Osteoblast (primary cell): ENCODE measurements at regions not wholly inside any gene's neighbourhood (a gene's known extent, or its start where the extent isn't known, plus 50 kb on each side); places are given as distances from the start of the nearest gene placed in this dataset.

Source experiments
- DNase-seq: peaks from one replicate; pipeline ENCODE4 v3.0.0; 2011; ENCODE audit warnings: low spot score, mixed read lengths; ENCODE audit not compliant: insufficient read length; ENCODE audit errors: missing footprints
- H2AFZ ChIP-seq: 2 replicates; pipeline ENCODE4 v1.6.0; 2011; ENCODE audit warnings: mild to moderate bottlenecking, low read length
- H3K27ac ChIP-seq: 2 replicates; pipeline ENCODE4 v1.5.1; 2011; ENCODE audit warnings: mild to moderate bottlenecking, low read depth, low read length, moderate library complexity
- H3K27me3 ChIP-seq: 2 replicates; pipeline ENCODE4 v1.6.0; 2012; ENCODE audit warnings: mild to moderate bottlenecking, control low read depth, inconsistent platforms, low read length, moderate library complexity; ENCODE audit not compliant: insufficient read depth
- H3K36me3 ChIP-seq: 2 replicates; pipeline ENCODE4 v1.5.1; 2011; ENCODE audit warnings: mild to moderate bottlenecking, low read length, control low read depth, moderate library complexity; ENCODE audit not compliant: insufficient read depth
- H3K4me1 ChIP-seq: 2 replicates; pipeline ENCODE4 v1.5.1; 2011; ENCODE audit warnings: mild to moderate bottlenecking, low read length, control low read depth, moderate library complexity; ENCODE audit not compliant: insufficient read depth
- H3K4me2 ChIP-seq: 2 replicates; pipeline ENCODE4 v1.6.0; 2011; ENCODE audit warnings: mild to moderate bottlenecking, low read length; ENCODE audit not compliant: insufficient read depth
- H3K4me3 ChIP-seq: fragments of 200-600 bp; sonication (generic); 3 replicates; pipeline ENCODE4 v1.5.1; 2012; ENCODE audit warnings: mild to moderate bottlenecking, low read length, inconsistent platforms; ENCODE audit not compliant: insufficient read depth
- H3K79me2 ChIP-seq: 2 replicates; pipeline ENCODE4 v1.6.0; 2012; ENCODE audit warnings: mild to moderate bottlenecking, low read length, control low read depth, inconsistent platforms; ENCODE audit not compliant: insufficient read depth
- H3K9me3 ChIP-seq: 2 replicates; pipeline ENCODE4 v1.5.1; 2011; ENCODE audit warnings: low read depth, low read length, control low read depth
- H4K20me1 ChIP-seq: 2 replicates; pipeline ENCODE4 v1.6.0; 2012; ENCODE audit warnings: mild to moderate bottlenecking, low read length, control low read depth; ENCODE audit not compliant: insufficient read depth
- CTCF ChIP-seq: IDR thresholded peaks from 2 replicates; pipeline ENCODE4 v1.5.1; 2011; ENCODE audit warnings: mild to moderate bottlenecking, low read depth, low read length, moderate library complexity; ENCODE audit errors: extremely low read depth

- H2AFZ ChIP-seq, result no peak overlapping the region
- H3K36me3 ChIP-seq, result no peaks in the 10 kb centered on the region
- H3K9me3 ChIP-seq, result no peaks in the 10 kb centered on the region
- H3K79me2 ChIP-seq, result peaks cover 23% of the 10 kb centered on the region
- H4K20me1 ChIP-seq, result peaks cover 40% of the 10 kb centered on the region
- peak; percentile 89 for DNase-seq
- no peak overlapping the region for H3K27ac ChIP-seq
- peak overlapping the region; percentile 55 for H3K4me2 ChIP-seq
- TF ChIP-seq CTCF, result peak; percentile 90
- no peak overlapping the region for H3K4me3 ChIP-seq
- no peaks in the 10 kb centered on the region for H3K27me3 ChIP-seq
- peaks cover 7% of the 10 kb centered on the region for H3K4me1 ChIP-seq
These were observed 439.8 kb downstream of the SOX9 start for GRCh38 chr17:72560303-72561247.

DNA sequence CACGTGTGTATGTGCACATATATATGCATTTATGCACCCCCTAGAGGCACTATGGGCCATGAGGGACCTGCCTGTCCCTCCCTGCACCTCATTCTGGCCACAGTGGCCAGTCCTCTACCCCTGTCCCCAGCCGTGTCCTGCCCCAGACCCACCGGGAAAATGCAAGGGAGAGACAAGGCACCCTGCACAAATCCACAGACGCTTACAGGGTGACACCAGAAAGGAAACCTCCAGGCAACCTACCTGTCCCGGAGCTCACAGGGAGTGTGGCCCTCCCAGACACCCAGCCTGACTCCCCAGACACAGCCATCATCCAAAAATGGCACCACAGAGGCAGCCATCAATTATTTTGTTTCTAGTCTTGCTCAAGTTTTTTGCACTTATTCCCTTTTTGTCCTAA, 440.4 kb downstream of the SOX9 start:
- H3K9me3 ChIP-seq, result no peaks in the 10 kb centered on the region
- no peak for DNase-seq
- H2AFZ ChIP-seq, result no peak overlapping the region
- H4K20me1 ChIP-seq, result peaks cover 39% of the 10 kb centered on the region
- no peak overlapping the region for H3K4me2 ChIP-seq
- H3K4me3 ChIP-seq, result no peak overlapping the region
- no peaks in the 10 kb centered on the region for H3K27me3 ChIP-seq
- H3K27ac ChIP-seq, result no peak overlapping the region
- H3K4me1 ChIP-seq, result peaks cover 7% of the 10 kb centered on the region
- no peaks in the 10 kb centered on the region for H3K36me3 ChIP-seq
- H3K79me2 ChIP-seq, result peaks cover 28% of the 10 kb centered on the region
- TF ChIP-seq CTCF, result no peak

DNA sequence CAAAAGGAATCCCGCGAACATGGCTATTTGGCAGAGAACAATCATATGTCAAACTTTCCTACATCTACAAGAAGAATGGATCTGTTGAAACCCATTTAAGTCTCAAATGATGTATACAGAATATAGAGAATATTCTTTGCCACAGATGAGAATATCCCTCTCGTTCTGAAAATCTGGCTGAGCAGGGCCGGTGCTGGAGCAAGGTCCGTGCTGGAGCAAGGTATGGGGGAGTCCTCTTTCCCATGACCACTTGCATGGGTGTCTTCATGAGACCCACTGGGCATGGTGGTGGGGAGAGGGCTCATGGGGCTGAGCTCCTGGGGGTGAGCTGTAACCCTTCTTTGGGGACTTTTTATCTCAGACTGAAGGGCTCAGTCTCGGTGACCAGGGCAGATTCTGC, 440.9 kb downstream of the SOX9 start:
- no peaks in the 10 kb centered on the region for H3K27me3 ChIP-seq
- H3K27ac ChIP-seq, result no peak overlapping the region
- H3K36me3 ChIP-seq, result no peaks in the 10 kb centered on the region
- peaks cover 36% of the 10 kb centered on the region for H4K20me1 ChIP-seq
- DNase-seq, result no peak
- peaks cover 7% of the 10 kb centered on the region for H3K4me1 ChIP-seq
- no peak overlapping the region for H2AFZ ChIP-seq
- H3K79me2 ChIP-seq, result peaks cover 26% of the 10 kb centered on the region
- H3K9me3 ChIP-seq, result no peaks in the 10 kb centered on the region
- H3K4me3 ChIP-seq, result no peak overlapping the region
- no peak for TF ChIP-seq CTCF
- H3K4me2 ChIP-seq, result no peak overlapping the region

DNA sequence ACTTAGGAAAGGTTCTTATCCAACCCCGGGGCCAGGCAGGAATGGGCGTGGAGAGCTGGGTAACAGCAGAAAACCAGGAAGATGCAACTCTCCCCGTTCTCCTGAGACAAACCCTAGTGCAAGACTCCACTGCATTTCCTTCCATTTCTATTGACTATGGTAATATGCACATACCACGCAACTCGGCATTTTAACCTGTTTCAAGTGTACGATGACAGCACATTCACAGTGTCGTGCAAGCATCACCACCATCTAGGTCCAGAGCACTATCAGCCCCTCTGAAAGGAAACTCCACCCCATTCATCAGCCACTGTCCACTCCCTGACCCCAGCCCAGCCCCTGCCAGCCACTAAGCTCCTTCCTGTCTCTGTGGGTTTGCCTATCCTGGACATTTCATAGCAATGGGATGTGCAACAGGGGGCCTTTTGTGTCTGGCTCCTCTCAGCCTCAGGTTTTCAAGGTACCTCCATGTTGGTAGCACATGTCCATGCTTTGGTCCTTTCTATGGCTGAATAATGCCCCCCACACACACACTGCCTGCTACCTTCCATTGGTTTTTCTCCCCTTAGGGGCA, 441.9 kb downstream of the SOX9 start:
- H3K4me2 ChIP-seq, result no peak overlapping the region
- H3K36me3 ChIP-seq, result no peaks in the 10 kb centered on the region
- no peak overlapping the region for H3K4me3 ChIP-seq
- no peaks in the 10 kb centered on the region for H3K9me3 ChIP-seq
- H3K27ac ChIP-seq, result no peak overlapping the region
- DNase-seq, result no peak
- no peak for TF ChIP-seq CTCF
- no peaks in the 10 kb centered on the region for H3K27me3 ChIP-seq
- H2AFZ ChIP-seq, result no peak overlapping the region
- peaks cover 24% of the 10 kb centered on the region for H3K79me2 ChIP-seq
- H3K4me1 ChIP-seq, result peaks cover 7% of the 10 kb centered on the region
- H4K20me1 ChIP-seq, result peaks cover 32% of the 10 kb centered on the region
